HG03432 (cell line): ENCODE measurements at regions not wholly inside any gene's neighbourhood (a gene's known extent, or its start where the extent isn't known, plus 50 kb on each side); places are given as distances from the start of the nearest gene placed in this dataset.
"Not testable (repeated sequence)": the region's sequence is repeated elsewhere in the genome, so short reads cannot be mapped to it uniquely, and the experiment has no call there.

Experiments
- ATAC-seq: cut with Tn5 transposase; IDR thresholded peaks from one replicate; pipeline ENCODE4 v1.9.1; 2021; ENCODE audit warnings: mild to moderate bottlenecking, moderate library complexity; ENCODE audit not compliant: unreplicated experiment

- ATAC-seq, result no peak
Observed at GRCh38 chr5:96483878-96484277, 50.8 kb upstream of the PCSK1 start.

- ATAC-seq, result no peak
Observed at GRCh38 chr5:96487859-96488258, 54.8 kb upstream of the PCSK1 start.

- no peak for ATAC-seq
Observed at GRCh38 chr5:96489532-96489931, 56.5 kb upstream of the PCSK1 start.

GRCh38 chr5:96492459-96493047 is 59.5 kb upstream of the PCSK1 start:
- no peak for ATAC-seq

GRCh38 chr5:96493219-96493790 is 60.3 kb upstream of the PCSK1 start:
- ATAC-seq, result no peak

GRCh38 chr5:96495412-96495811 is 62.4 kb upstream of the PCSK1 start:
- not testable (repeated sequence) for ATAC-seq

GRCh38 chr5:96497027-96497426 is 64.0 kb upstream of the PCSK1 start:
- ATAC-seq, result not testable (repeated sequence)

GRCh38 chr5:96499753-96500345 is 66.8 kb upstream of the PCSK1 start:
- ATAC-seq, result no peak

GRCh38 chr5:96501991-96502646 is 69.1 kb upstream of the PCSK1 start:
- no peak for ATAC-seq

GRCh38 chr5:96503501-96504236 is 70.6 kb upstream of the PCSK1 start:
- ATAC-seq, result no peak

- no peak for ATAC-seq
Observed at GRCh38 chr5:96506376-96506775, 73.3 kb upstream of the PCSK1 start.

GRCh38 chr5:96506866-96507527 is 73.9 kb upstream of the PCSK1 start:
- ATAC-seq, result no peak

GRCh38 chr5:96509316-96509715 is 76.3 kb upstream of the PCSK1 start:
- ATAC-seq, result no peak

GRCh38 chr5:96509721-96510350 is 76.8 kb upstream of the PCSK1 start:
- ATAC-seq, result no peak

GRCh38 chr5:96516631-96517071 is 83.6 kb upstream of the PCSK1 start:
- ATAC-seq, result no peak

- ATAC-seq, result no peak
Observed at GRCh38 chr5:96517295-96517694, 84.2 kb upstream of the PCSK1 start.

- ATAC-seq, result no peak
Observed at GRCh38 chr5:96520345-96520744, 87.3 kb upstream of the PCSK1 start.

GRCh38 chr5:96522635-96523355 is 89.7 kb upstream of the PCSK1 start:
- no peak for ATAC-seq

- no peak for ATAC-seq
Observed at GRCh38 chr5:96527768-96528661, 95.0 kb upstream of the PCSK1 start.
